Stimulated activated naive CD8-positive, alpha-beta T cell treated with anti-CD3 and anti-CD28 coated beads, Interleukin-15, Interleukin-2, amounts not matched to agents 100 U/mL and 50 U/mL, for 24 hours (primary cell): ENCODE measurements at regions not wholly inside any gene's neighbourhood (a gene's known extent, or its start where the extent isn't known, plus 50 kb on each side); places are given as distances from the start of the nearest gene placed in this dataset.

Experiments
- ATAC-seq: fragments of 150-1000 bp; cut with Tn5 transposase; one replicate; pipeline ENCODE4 v1.10.0; 2021
- DNase-seq: peaks from one replicate; pipeline ENCODE4 v3.0.0; 2021

DNA sequence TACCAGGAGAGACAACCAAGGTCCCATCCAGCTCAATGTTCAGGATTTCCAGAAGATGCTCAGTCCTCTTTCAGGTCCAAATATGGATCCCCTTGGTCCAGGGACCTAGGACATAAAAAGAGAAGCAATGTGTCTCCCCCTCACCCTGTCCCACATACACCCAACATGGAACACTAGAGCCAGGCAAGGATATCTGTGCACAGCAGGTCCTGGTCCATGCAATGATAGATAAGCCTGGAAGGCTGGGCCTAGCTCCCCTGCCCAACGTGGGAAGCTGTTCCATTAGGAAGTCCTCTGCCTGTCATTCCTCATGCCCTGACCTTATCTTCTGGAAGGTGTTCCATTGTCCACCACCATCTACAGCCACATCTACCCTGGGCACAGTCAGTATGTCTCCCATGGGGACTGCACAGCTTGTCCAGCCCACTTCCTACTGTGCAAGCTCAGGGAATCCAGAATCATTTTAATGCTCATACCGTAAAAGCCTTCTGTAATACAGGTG, 1434.8 kb downstream of the TBC1D22A start:
- ATAC-seq: no peak
- DNase-seq: no peak

DNA sequence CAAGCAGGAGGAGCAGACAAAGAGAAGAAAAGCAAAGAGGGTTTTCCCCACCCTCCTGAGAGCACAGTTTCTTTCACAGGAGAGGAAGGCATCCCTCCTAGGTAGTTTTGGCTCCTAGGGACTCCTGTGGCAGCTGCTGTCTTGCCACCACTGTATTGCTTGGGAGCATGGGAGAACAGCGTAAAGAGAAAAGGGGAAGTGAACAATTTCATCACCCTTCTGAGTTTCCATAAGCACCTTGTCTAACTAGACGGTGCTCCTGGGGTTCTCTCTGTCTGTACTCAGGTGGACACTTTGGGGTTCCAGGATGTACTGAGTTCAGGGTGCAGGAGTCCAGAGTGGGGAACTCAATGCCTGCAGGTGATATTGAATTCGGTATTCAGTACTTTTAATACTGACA, 1430.5 kb downstream of the TBC1D22A start:
- ATAC-seq: no peak
- no peak for DNase-seq

DNA sequence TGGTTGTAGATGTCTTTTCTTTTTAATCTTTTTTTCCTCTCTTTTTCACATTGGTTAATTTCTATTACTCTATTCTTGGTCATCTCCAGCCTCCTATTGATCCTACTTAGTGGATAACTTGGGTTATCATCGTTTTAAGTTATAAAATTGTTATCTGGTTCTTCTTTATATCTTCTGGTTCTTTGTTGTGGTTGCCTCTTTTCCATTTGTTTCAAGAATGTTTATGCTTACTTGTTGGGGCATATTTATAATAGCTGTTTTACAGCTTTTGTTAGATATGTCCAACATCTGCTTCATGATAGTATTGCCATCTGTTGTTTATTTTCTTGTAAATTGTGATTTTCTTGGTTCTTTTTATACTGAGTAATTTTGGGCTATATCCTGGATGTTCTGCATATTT, 1429.6 kb downstream of the TBC1D22A start:
- DNase-seq (no peak), ATAC-seq (no peak)

DNA sequence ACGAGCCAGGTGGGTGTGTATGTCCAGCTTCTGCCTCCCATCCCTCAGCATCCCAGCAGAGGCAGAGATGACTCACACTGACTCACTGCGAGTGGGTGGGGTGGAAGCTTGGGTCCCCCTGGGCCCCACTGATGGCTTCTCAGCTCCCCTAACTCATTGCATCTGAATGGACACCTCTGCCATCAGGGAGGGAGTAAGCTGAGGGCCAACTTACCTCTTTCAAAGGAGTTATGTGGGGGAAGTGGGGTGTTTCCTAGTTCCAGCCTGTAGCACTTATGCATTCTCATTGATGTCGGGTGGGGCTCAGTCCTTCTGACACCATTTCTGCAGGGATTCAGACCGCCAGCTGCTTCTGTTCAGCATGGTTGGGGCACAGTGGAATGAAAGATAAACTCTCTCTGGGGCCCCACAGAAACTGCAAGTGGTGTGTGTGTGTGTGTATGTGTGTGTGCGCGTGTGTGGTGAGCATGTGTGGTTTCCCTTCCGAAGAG, 1425.8 kb downstream of the TBC1D22A start:
- ATAC-seq (no peak), DNase-seq (peak; percentile 14)

DNA sequence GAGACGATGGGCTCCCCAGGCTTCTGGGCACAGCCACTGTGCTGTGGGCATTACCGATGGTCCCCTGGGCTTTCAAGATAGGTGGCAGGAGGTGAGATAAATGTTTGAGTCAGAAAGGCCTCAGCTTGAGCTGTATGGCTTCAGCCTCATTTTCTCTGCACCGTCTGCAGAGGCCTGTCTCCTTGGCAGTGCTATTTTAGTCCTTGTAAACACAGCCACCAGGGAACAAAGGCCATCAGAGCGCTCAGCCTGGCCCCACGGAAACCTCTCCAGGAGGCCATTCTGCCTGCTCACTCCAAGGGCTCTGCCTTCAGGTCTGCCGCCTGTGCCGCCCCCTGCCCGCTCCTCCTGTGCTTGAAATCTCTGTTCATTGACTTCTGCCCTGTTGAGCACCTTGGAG, 1424.9 kb downstream of the TBC1D22A start:
- DNase-seq (no peak), ATAC-seq (no peak)

DNA sequence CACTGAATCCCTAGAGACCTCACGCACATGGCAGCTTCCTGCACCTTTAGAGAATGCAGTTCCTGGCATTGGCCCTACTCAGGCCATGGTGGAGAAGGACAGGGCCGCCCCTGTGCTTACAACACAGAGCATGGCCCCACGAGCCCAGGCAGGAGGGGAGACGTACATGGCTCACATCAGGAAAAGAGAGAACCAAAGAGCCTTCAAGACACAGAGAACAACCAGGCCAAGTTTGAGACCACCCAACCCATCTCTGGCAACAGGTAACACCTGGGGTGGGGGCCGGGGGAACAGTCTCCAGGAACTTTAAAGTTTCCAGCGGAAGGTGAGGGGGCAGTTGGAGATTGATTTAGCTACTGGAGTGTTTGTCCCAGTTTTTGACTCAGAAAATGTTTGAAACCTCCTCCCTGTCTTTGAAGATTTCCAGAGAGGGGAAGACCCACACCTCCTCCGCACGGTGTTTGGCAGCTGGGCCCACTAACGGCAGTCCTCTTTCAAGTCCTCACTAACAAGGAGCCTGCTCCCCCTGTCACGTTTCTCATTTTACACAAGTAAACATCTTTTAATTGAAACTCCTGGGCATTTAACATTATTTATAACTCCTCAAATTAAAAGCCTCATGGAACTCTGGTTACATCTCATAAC, 1423.8 kb downstream of the TBC1D22A start:
- ATAC-seq (no peak), DNase-seq (no peak)

DNA sequence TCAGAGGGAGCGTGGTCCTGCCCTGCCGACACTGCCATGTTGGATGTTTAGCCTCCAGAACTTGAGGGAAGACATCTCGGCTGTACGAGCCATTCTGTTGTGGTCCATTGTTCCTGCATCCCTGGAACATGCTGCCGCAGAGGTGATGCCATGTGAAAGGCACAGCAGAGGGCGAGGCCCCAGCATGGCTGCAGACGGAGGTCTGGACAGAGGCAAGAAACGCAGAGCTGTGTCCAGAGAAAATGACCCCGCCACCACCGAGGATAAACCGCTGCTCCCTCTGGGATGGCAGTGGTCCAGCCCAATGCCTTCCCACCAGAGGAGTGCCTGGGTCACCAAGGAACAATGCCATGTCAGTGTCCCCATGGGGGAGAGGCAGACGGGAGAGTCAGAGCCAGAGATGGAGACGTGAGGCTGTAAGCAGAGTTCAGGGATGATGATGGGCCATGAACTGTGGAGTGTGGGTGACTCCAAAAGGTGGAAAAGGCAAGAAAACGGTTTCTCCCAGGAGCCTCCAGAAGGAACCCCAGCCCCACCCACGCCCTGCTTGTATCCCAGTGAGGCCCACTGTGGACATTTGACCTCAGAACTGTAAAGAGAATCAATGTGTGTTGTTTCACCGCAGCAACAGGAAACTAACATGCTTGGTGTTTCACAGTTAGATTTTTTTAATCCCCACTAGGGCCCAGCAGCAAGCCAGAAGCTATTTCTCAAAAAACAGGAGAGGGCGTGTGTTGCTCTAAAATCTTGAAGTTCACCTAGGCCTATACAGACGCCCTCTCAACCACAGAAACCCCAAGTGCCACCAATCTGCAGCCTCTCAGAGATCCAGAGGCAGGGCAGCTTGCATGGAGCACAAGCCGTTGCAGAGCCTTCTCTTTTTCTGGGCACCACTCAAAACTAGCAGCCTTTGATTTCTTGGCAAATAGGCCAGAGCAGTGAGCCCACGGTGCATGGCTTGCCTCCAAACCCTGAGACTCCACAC, 1422.9 kb downstream of the TBC1D22A start:
- DNase-seq (no peak), ATAC-seq (no peak)

DNA sequence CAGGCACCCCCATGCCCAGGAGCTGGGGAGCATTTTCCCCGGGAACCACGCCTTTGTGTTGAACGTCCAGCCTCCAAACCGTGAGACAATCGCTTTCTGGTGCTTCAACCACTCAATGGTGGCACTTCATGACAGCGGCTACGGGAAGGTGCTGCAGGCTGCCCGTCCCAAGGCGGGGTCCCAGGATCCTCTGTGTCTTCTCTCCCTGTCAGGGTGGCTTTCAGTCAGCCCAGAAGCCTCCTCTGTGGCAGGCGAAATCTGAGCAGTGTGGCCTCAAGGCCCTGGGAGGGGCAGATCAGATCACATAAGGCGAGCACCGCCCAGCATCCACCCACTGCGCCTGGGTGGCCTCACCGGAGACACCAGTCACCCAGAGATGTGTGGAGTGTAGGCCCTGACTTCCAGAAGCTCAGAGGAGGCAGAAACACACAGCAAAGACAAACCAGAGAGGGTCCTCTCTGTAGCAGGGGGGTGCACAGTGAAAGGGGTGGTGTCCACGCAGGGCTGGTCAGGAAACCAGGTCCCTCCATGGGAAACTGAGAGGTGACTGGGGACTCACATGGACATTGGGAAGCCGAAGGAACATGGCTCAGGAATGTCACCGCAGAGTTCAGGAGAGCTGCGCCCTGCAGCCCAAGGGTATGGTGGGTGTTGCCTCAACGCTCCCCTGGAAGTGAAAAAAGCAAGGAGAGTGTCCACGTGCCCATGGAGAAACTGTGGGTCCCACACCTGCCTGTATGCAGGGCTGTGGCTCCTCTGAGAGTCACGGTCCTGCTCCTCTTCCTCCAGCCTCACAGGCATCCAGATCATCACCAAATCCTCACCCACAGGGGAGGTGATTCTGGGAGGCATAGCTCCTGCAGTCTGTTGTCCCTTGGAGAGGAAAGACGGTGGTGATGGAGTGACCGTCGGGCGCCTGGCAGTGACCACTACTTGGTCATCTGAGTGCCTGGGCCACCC, 1420.7 kb downstream of the TBC1D22A start:
- ATAC-seq (no peak), DNase-seq (no peak)

DNA sequence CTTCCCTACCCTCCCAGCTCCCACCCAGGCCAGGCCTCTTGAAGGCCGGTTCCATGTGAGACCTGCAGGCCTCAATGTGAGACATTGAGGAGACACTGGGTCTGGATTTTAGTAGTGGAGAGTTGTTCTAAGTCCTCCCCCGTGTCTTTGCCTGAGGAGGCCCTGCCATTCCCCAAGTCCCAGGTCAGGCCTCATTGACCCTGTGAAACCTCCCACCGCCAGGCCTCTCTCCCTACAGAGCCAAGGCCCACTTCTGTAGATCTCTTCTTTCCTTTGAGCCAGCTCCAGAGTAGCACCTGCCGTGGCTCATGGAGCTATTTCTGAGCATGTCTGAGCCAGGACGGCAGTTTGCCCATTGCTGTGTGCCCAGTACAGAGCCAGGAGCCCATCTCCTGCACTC, 1419.6 kb downstream of the TBC1D22A start:
- ATAC-seq (no peak), DNase-seq (no peak)

DNA sequence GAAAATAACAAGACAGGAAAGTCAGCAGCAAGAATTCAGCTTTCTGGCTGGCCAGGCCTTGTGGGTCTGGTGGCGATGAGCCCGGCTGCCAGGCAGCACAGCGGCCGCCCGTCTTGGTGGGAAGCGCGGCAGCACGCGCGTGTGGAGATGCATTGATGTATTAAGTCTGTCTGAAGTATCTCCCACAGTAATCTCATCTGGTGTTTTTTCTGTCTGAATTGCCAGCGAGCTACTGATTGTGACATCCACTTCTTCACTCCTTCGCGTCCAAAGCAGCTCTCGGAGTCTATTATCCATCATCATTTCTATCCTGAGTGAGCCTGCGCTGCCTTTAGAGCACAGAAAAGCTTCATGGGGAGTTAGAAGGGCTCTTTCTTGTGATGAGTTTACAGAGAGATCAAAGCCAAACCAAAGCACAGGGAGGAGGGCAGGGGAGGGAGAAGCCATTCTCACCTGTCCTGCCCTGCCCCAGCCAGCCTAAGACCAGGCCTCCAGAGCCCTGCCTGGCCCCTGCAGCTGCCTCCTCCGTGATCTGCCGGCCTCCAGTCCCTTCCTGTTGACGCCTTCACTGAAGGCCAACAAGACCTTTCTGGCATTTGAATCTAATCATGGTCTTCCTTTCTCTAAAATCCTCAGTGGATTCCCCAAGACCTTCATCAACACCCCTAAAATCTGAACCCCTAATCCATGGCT, 1419.0 kb downstream of the TBC1D22A start:
- DNase-seq (no peak), ATAC-seq (no peak)

DNA sequence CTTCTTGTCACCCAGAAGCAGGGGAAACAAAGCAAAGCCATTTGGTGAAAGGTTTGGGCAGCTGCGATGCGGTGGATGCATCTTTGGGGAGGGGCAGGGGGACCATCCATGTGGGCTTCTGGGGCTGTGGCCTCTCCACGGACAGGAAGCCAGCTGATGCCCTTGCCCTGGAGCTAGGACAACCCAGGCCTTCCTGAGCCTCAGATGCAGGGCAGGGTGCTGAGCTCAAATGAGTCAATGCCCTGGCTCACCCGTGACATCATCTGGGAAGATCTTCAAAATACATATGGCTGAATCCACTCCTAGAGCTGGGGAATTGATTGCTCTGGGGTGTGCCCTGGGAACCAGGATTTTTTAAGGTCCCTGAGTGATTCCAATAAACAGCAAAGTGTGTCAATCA, 1418.2 kb downstream of the TBC1D22A start:
- DNase-seq (no peak), ATAC-seq (no peak)

DNA sequence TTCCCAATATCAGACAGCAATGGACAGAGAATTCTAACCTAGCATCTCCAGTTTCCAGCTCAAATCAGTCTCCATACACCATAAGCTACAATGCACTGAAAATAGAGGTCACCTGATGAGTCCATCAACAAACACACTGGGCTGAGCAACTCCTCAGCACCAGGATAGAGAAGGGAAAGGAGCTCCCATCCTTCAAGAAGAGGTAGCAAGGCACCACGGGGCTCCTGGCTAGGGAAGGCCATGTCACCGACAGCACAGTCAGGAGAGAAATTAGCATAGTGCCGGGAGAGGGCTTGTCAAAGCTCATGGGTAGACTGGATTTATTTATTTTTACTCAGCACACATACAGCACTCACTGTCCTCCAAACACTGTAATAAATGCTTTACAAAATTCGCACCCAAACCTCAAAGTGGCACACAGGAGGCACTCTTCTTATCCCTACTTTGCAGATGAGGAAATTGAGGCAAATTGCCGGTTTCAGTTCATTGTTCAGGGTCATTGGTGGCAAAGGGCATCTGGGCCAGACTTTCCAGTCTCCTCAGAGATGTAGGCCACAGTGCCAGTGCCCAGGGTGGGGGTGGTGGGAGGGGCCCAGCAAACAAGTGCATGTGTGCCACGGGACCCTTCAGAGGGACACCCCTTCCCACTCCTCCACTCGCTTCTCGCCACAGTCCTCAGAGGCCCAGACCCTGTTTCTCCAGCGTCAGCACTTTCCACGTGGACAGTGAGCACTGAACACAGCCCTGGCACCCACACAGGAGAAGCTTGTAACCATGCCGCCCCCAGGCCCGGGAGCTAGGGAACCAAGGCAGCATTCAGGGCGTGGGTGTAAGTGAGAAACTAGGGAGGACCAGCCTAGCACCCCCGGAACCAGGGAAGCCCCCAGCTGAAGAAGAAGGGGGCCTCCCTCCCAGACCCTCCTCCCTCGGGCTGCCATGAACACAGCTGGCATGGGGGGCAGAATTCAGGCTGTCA, 1417.4 kb downstream of the TBC1D22A start:
- DNase-seq (no peak), ATAC-seq (no peak)

DNA sequence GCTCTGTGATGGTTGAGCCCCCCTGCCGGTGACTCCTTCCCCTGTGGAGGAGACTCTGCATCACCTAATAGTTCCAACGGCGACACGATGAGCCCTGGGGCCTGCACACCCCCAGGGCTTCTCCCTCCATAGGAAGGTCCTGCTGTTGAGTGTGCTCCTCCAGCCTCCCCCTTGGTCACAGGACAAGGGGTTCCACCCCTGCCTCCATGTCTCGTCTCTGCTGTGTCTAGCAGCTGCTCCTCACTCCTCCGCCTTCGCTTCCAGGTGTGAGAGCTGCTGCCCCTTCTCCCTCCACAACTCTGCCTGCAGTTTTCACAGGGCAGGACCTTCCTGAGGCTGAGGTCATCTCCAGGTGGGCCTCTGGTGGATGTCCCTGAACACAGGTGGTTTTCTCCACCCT, 1416.1 kb downstream of the TBC1D22A start:
- no peak for DNase-seq
- no peak for ATAC-seq

DNA sequence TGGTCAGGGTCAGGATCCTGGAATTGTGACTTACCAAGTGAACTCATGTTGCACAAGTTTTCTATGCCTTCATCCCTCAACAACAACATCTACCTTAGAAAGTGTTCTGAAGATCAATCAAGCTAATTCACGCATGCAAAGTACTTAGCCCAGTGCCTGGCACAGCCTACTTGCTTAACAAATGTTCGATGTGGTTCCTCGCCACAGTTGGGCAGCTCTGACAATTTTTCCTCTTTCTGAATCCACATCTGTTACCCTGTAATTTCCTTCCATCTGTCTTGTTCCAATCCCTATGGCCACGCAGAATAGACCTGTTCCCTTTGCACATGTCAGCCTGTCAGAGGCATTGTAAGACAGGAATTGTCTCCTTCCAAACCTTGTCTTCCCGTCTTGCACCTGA, 1415.2 kb downstream of the TBC1D22A start:
- DNase-seq: no peak
- no peak for ATAC-seq

DNA sequence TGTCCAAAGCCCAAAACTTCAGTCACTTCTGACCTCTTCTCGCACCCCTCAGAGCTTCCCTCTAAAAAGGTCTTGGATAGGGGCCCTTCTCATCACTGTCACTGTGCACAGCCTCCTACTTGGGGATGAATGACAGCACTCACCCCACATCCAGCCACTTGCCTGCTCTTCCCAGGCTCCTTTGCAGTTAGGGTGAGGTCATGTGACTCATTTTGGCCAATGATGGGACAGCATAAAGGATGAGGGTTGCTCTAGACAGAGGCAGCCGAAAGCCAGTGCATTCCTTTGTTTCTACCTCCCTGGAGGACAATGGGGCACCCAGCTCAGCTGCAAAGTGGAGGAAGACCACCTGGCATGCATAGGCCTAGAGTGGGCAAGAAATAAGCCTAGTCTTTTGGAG, 1413.3 kb downstream of the TBC1D22A start:
- no peak for ATAC-seq
- no peak for DNase-seq

DNA sequence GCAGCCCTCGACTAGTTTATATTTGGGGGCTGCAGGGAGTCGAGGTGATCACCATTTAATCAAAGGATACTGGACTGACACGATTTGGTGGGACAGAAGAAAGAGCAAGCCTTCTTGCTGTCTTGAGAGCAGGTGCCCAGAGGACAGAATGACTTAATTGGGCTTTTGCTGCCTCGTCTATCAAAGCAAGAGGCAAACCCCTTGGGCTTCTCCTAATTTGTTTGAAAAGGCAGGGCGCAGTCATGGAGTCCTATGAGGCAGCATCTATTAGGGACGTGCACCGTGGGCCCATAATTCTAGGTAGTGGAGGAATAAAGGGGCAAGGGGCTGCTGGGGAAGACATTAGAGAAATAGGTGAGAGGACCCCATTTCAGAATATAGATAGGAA, 1411.3 kb downstream of the TBC1D22A start:
- ATAC-seq: no peak
- no peak for DNase-seq

DNA sequence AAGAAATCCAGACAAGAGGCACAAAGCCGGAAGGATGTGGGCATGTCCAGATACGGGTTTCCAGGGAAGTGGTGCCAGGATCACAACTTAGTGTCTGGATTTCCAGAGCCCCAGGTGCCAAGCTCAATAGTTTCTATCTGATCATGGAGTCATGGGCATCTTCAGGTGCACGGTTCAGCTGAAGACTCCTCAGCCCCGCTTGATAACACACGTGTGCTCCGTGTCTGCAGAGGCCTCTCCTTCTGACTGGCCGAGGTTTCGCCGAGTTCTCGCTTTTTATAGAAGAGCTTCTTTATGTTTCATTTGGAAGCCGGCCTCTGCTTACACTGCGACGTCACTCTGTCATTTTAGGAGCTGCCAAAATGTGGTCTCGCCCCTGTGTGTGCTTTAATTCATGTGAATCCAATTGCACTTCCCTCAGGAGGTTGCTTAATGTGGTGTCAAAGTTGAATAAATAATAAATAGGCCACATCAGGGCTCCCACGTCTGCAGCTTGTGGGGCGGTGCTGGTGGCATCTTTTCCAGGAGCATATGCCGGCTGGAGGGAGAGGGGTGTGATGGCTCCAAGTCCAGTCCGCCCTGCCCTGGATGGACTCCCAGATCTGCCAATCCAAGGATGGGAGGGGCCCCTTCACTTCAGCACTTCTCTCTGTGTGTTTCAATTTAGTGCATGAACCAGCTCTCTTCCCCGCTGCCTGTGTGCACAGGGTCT, 1410.8 kb downstream of the TBC1D22A start:
- ATAC-seq (no peak), DNase-seq (no peak)

DNA sequence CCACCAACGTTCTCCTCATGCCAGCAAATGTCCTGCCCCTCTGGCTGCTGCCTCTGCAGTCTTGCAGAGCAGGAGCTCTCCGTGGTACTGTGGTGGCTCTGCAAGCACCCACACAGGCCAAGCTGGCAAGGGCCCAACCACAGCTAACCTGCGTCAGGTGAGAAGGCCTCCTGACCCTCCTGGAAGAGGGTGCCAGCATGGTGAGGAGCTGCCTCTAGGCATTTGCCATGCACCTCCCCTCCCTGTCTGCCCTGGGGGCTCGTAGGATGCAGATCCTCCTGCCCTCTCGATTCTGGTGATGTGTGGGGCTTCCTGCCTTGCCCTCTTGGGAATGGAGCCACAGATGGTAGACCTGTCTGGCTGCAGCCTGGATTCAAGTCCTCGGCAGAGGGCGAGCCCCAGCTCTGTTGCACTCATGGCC, 1408.8 kb downstream of the TBC1D22A start:
- DNase-seq (no peak), ATAC-seq (no peak)

DNA sequence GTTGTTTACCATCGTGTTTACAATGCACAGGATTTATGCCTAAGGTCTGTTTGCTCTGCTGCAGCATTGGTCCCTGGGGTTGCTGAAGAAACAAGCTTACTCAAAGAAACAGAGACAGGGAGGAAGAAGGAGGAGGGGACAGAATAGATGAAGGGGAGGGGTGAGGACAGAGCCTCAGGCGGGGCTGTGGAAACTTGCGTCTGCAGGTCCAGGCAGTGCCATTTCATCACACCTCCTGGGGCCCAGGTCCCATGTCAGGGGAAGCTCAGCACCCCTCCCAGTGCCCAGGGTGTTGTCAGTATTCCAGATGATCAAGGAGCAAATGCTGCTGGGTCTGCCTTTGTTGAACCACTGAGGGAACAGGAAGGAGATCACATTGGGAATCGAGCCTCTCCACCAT, 1406.8 kb downstream of the TBC1D22A start:
- no peak for ATAC-seq

DNA sequence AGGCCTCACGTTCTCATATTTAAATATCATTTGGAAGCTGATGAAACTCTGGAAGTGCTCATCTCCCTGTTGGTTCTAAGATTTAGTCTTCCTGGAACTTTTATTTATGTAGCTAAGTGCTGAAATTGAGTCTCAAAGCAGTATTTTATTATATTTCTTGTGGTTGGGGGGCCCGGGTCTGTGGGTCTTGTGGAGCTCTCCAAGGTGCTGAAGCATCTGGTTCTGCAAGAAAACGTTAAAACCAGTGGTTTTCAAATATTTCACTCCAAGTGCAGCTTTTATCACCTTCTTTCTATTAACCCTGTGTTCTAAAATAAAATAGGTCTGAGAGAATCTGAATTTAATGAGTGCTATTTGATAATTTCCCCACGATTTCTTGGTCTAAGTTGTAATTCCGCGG, 1404.8 kb downstream of the TBC1D22A start:
- ATAC-seq (no peak), DNase-seq (no peak)

More for the DNA sequence above, 1406.8 kb downstream of the TBC1D22A start:
- DNase-seq: no peak
